ENCODE measurements at regions not wholly inside any gene's neighbourhood (a gene's known extent, or its start where the extent isn't known, plus 50 kb on each side); places are given as distances from the start of the nearest gene placed in this dataset.

- TF ChIP-seq BHLHE40 (IDR thresholded peaks at IDR 0.05; ENCODE audit: borderline replicate concordance) (no peak), HDGF (IDR thresholded peaks at IDR 0.05; ENCODE audit: borderline replicate concordance) (no peak), ARNT (IDR thresholded peaks at IDR 0.05) (no peak), SP1 (IDR thresholded peaks at IDR 0.05) (no peak), PKNOX1 (IDR thresholded peaks at IDR 0.05) (no peak), LEF1 (IDR thresholded peaks at IDR 0.05; ENCODE audit: borderline replicate concordance) (no peak)
Measured at GRCh38 chr12:111091051-111091450, 170.7 kb upstream of the MYL2 start.
